Upper lobe of right lung (tissue), 1 donor: ENCODE measurements at regions not wholly inside any gene's neighbourhood (a gene's known extent, or its start where the extent isn't known, plus 50 kb on each side); places are given as distances from the start of the nearest gene placed in this dataset.

Experiments used
- ATAC-seq: fragments of 200-7000 bp; cut with Tn5 transposase; one replicate; pipeline ENCODE4 v1.9.1; 2020; ENCODE audit warnings: mild to moderate bottlenecking, moderate library complexity
- DNase-seq: peaks from one replicate; pipeline ENCODE4 v3.0.0-alpha.2; 2020
- H3K27ac ChIP-seq: fragments of 200-600 bp; one replicate; pipeline ENCODE4 v1.8.0; 2022
- H3K27me3 ChIP-seq: fragments of 200-600 bp; one replicate; pipeline ENCODE4 v1.8.0; 2022; ENCODE audit warnings: mild to moderate bottlenecking
- H3K36me3 ChIP-seq: fragments of 200-600 bp; one replicate; pipeline ENCODE4 v1.8.0; 2022
- H3K4me1 ChIP-seq: fragments of 200-600 bp; one replicate; pipeline ENCODE4 v1.8.0; 2022
- H3K4me3 ChIP-seq: fragments of 200-600 bp; one replicate; pipeline ENCODE4 v1.8.0; 2022; ENCODE audit warnings: mild to moderate bottlenecking
- H3K9me3 ChIP-seq: fragments of 200-600 bp; one replicate; pipeline ENCODE4 v1.8.0; 2022
- CTCF ChIP-seq: fragments of 200-600 bp; IDR thresholded peaks from one replicate; pipeline ENCODE4 v1.8.0; 2022; ENCODE audit warnings: antibody characterized with exemption
- intact Hi-C: fragments of 100-400 bp; cut with DNase I; formaldehyde crosslinking; loops from one replicate; pipeline ENCODE4 v1.11.0; 2022
- donor health status: DM: no; HTN: yes; CAD: no; lungs with severe emphysema.

- intact Hi-C loops: no loop called here
- Histone ChIP-seq H3K4me1 (peaks cover 10% of the 10 kb centered on the region), H3K4me3 (no peak overlapping the region), H3K27ac (no peak overlapping the region), H3K36me3 (no peaks in the 10 kb centered on the region), H3K27me3 (no peaks in the 10 kb centered on the region), H3K9me3 (no peaks in the 10 kb centered on the region)
- TF ChIP-seq CTCF: no peak
- ATAC-seq (no peak), DNase-seq (no peak)
These were observed 482.8 kb upstream of the ZMIZ1 start for GRCh38 chr10:78585952-78586351.

DNA sequence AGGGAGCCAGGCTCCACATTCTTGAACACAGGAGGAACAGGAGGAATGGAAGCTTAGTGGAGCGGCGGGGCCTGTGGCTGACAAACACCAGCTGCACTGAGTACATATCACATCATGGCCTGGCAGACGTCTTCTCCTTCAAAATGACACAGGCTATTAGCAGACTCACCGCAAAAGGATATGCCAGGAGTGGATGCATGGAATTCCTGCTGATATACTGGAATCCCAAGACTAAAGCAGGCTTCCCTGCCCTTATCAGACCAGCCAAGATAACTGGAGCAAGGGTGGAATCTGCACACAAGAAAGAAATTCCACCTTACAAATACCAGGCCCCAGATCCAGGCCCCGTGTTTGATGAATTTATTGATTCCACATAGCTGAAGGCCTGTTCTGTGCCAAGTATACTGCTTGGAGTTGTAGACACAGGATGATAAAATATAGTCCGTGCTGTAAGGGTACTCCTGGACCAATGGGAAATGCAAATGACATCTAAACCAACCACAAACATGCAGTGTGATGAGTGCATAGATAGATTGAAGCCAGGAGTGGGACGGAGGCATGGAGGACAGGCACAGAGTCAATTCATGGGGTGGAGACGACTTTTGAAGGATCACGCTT lies 480.5 kb upstream of the ZMIZ1 start:
- intact Hi-C loops: no loop called here
- DNase-seq (no peak), ATAC-seq (peak; percentile 76)
- Histone ChIP-seq H3K9me3 (no peaks in the 10 kb centered on the region), H3K4me1 (peaks cover 10% of the 10 kb centered on the region), H3K27ac (no peak overlapping the region), H3K27me3 (no peaks in the 10 kb centered on the region), H3K36me3 (no peaks in the 10 kb centered on the region), H3K4me3 (no peak overlapping the region)
- no peak for TF ChIP-seq CTCF

DNA sequence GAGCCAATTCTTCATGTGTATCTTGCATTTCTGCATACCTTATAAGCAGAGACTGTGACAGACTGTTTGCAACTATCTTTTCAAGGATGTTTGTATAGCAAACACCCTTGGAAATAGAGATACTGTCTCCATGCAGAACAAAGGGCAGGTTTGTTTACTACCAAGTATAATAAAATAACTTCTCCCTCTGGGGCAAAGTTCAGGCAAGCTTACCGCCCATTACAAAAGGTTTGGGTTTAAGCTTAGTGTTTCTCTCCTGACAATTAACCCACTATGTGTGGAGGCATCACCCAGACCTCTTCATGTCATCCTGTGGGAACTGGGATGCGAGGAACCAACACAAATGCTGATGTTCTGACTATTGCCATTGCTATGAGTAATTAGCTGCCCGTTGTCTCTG lies 479.1 kb upstream of the ZMIZ1 start:
- Histone ChIP-seq H3K27me3 (no peaks in the 10 kb centered on the region), H3K4me1 (peaks cover 10% of the 10 kb centered on the region), H3K36me3 (no peaks in the 10 kb centered on the region), H3K9me3 (no peaks in the 10 kb centered on the region), H3K27ac (no peak overlapping the region), H3K4me3 (no peak overlapping the region)
- DNase-seq (no peak), ATAC-seq (no peak)
- no peak for TF ChIP-seq CTCF
- intact Hi-C loops: no loop called here

DNA sequence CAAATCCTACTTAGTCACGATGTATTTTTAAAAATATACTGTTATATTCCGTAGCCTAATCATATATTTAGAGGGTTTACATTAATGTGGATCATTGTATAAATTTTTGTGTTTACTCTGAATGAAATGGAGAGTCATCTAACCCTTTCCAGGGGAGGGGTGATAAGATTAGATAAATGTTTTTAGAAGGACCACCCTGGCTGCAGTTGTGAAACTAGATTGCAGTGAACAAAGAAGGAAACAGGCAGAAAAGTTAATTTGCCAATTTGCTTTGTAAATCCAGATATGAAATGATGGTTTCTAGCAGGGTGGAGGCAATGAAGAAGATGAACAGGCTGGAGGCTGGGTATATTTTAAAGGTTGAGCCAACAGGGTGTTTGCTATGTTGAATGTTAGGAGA lies 477.7 kb upstream of the ZMIZ1 start:
- TF ChIP-seq CTCF: no peak
- Histone ChIP-seq H3K27me3 (no peaks in the 10 kb centered on the region), H3K4me3 (no peak overlapping the region), H3K9me3 (no peaks in the 10 kb centered on the region), H3K4me1 (peaks cover 15% of the 10 kb centered on the region), H3K36me3 (no peaks in the 10 kb centered on the region), H3K27ac (no peak overlapping the region)
- ATAC-seq: no peak
- intact Hi-C loops: no loop called here
- DNase-seq: no peak

GRCh38 chr10:78594559-78595268 lies 474.1 kb upstream of the ZMIZ1 start:
- no peaks in the 10 kb centered on the region for H3K9me3 ChIP-seq
- intact Hi-C loops: no loop called here
- no peak overlapping the region for H3K27ac ChIP-seq
- no peak for TF ChIP-seq CTCF
- ATAC-seq (no peak), DNase-seq (no peak)
- peaks cover 7% of the 10 kb centered on the region for H3K4me1 ChIP-seq
- H3K4me3 ChIP-seq: no peak overlapping the region
- no peaks in the 10 kb centered on the region for H3K27me3 ChIP-seq
- H3K36me3 ChIP-seq: no peaks in the 10 kb centered on the region
